ENCODE measurements at regions not wholly inside any gene's neighbourhood (a gene's known extent, or its start where the extent isn't known, plus 50 kb on each side); places are given as distances from the start of the nearest gene placed in this dataset.

DNA sequence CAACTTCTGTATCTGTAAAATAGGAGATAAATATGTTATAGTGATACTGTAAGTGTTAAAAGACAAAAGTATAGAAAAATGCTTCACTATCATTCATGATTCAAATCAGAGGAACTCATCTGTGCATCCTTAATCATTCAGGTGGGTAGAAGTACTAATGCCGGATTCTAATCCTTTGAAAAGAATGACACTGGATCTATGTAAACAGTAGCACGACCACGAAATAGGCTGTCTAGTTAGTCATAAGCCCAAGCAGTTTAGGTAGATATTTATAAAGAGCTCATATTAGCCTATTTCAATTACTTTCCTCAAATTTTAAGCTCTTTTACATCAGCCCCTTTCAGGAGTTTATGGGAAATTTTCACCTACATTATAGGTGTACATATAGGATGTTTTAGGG, 437.9 kb downstream of the SOX2 start:
- TF ChIP-seq, protein P1, sequence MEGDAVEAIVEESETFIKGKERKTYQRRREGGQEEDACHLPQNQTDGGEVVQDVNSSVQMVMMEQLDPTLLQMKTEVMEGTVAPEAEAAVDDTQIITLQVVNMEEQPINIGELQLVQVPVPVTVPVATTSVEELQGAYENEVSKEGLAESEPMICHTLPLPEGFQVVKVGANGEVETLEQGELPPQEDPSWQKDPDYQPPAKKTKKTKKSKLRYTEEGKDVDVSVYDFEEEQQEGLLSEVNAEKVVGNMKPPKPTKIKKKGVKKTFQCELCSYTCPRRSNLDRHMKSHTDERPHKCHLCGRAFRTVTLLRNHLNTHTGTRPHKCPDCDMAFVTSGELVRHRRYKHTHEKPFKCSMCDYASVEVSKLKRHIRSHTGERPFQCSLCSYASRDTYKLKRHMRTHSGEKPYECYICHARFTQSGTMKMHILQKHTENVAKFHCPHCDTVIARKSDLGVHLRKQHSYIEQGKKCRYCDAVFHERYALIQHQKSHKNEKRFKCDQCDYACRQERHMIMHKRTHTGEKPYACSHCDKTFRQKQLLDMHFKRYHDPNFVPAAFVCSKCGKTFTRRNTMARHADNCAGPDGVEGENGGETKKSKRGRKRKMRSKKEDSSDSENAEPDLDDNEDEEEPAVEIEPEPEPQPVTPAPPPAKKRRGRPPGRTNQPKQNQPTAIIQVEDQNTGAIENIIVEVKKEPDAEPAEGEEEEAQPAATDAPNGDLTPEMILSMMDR (IDR thresholded peaks at IDR 0.05; ENCODE audit: insufficient read depth, low read depth, low read length) = no peak
- TF ChIP-seq EZH2 (IDR thresholded peaks at IDR 0.05; ENCODE audit: insufficient read depth, low read length) = no peak

All from astrocyte (in vitro differentiated cells and primary cell).